Brain pericyte (primary cell): ENCODE measurements at regions not wholly inside any gene's neighbourhood (a gene's known extent, or its start where the extent isn't known, plus 50 kb on each side); places are given as distances from the start of the nearest gene placed in this dataset.
"Not testable (repeated sequence)": the region's sequence is repeated elsewhere in the genome, so short reads cannot be mapped to it uniquely, and the experiment has no call there.

Experiments
- DNase-seq: peaks from one replicate; pipeline ENCODE4 v3.0.0-alpha.2; 2012; ENCODE audit warnings: low read depth, low spot score

- DNase-seq: no peak
Measured at GRCh38 chr6:74505391-74505790, 700.5 kb downstream of the COL12A1 start.

- no peak for DNase-seq
Measured at GRCh38 chr6:74504941-74505340, 700.9 kb downstream of the COL12A1 start.

GRCh38 chr6:74492587-74492986 lies 713.3 kb downstream of the COL12A1 start:
- DNase-seq: no peak

GRCh38 chr6:74491844-74492374 lies 713.9 kb downstream of the COL12A1 start:
- no peak for DNase-seq

- DNase-seq: not testable (repeated sequence)
Measured at GRCh38 chr6:74488726-74489125, 717.1 kb downstream of the COL12A1 start.

- no peak for DNase-seq
Measured at GRCh38 chr6:74482180-74482579, 723.7 kb downstream of the COL12A1 start.

GRCh38 chr6:74480561-74480960 lies 725.3 kb downstream of the COL12A1 start:
- no peak for DNase-seq

- no peak for DNase-seq
Measured at GRCh38 chr6:74479960-74480359, 725.9 kb downstream of the COL12A1 start.

GRCh38 chr6:74479420-74479819 lies 726.4 kb downstream of the COL12A1 start:
- DNase-seq: no peak

GRCh38 chr6:74474046-74474445 lies 731.8 kb downstream of the COL12A1 start:
- DNase-seq: not testable (repeated sequence)

GRCh38 chr6:74468552-74468951 lies 737.3 kb downstream of the COL12A1 start:
- not testable (repeated sequence) for DNase-seq

GRCh38 chr6:74467533-74468215 lies 738.2 kb downstream of the COL12A1 start:
- DNase-seq: no peak

- DNase-seq: no peak
Measured at GRCh38 chr6:74466572-74466971, 739.3 kb downstream of the COL12A1 start.

GRCh38 chr6:74459260-74459659 lies 746.6 kb downstream of the COL12A1 start:
- no peak for DNase-seq

GRCh38 chr6:74458536-74458935 lies 747.3 kb downstream of the COL12A1 start:
- DNase-seq: no peak

GRCh38 chr6:74455786-74456185 lies 750.1 kb downstream of the COL12A1 start:
- DNase-seq: no peak

- DNase-seq: no peak
Measured at GRCh38 chr6:74451953-74452352, 753.9 kb downstream of the COL12A1 start.

GRCh38 chr6:74448850-74449249 lies 752.8 kb downstream of the CD109 start:
- no peak for DNase-seq

GRCh38 chr6:74447013-74447412 lies 751.0 kb downstream of the CD109 start:
- no peak for DNase-seq

- no peak for DNase-seq
Measured at GRCh38 chr6:74439123-74439811, 743.3 kb downstream of the CD109 start.

GRCh38 chr6:74438395-74438794 lies 742.4 kb downstream of the CD109 start:
- DNase-seq: not testable (repeated sequence)

GRCh38 chr6:74434171-74434570 lies 738.2 kb downstream of the CD109 start:
- no peak for DNase-seq
